GM12892 (cell line): ENCODE measurements at regions not wholly inside any gene's neighbourhood (a gene's known extent, or its start where the extent isn't known, plus 50 kb on each side); places are given as distances from the start of the nearest gene placed in this dataset.

Source experiments
- POLR2A ChIP-seq: IDR thresholded peaks from 2 replicates; pipeline ENCODE4 v1.6.1; 2011; ENCODE audit warnings: low read depth, low read length, control low read depth
- POLR2AphosphoS5 ChIP-seq: IDR thresholded peaks from 2 replicates; pipeline ENCODE4 v1.6.1; 2011; ENCODE audit warnings: low read depth, low read length, control low read depth

GRCh38 chr2:52862801-52863200 is 904.8 kb upstream of the CHAC2 start:
- TF ChIP-seq POLR2AphosphoS5 (no peak), POLR2A (no peak)
